ENCODE measurements at regions not wholly inside any gene's neighbourhood (a gene's known extent, or its start where the extent isn't known, plus 50 kb on each side); places are given as distances from the start of the nearest gene placed in this dataset.

- TF ChIP-seq CTCF (IDR thresholded peaks at IDR 0.05; ENCODE audit: low read length): no peak
- no peak for TF ChIP-seq EZH2 (IDR thresholded peaks at IDR 0.05; ENCODE audit: borderline replicate concordance, low read length)
Observed at GRCh38 chr1:234845836-234846235, 235.9 kb upstream of the IRF2BP2 start.
